ENCODE measurements at regions not wholly inside any gene's neighbourhood (a gene's known extent, or its start where the extent isn't known, plus 50 kb on each side); places are given as distances from the start of the nearest gene placed in this dataset.

GRCh38 chr16:48901712-48902374, 291.9 kb upstream of the N4BP1 start:
- TF ChIP-seq POLR2AphosphoS5 (IDR thresholded peaks at IDR 0.05; ENCODE audit: borderline replicate concordance, low read depth, low read length) = no peak
- no peak for TF ChIP-seq EZH2 (IDR thresholded peaks at IDR 0.05)
- TF ChIP-seq FOXP2 (optimal IDR thresholded peaks at IDR 0.05; ENCODE audit: control extremely low read depth, extremely low read length, insufficient read depth) = no peak
